Upper lobe of right lung (tissue), 1 donor: ENCODE measurements at regions not wholly inside any gene's neighbourhood (a gene's known extent, or its start where the extent isn't known, plus 50 kb on each side); places are given as distances from the start of the nearest gene placed in this dataset.
A peak's percentile ranks its signal among the peaks of the same experiment; 100 is the strongest.

Experiments used
- ATAC-seq: fragments of 200-7000 bp; cut with Tn5 transposase; one replicate; pipeline ENCODE4 v1.9.1; 2020; ENCODE audit warnings: mild to moderate bottlenecking, moderate library complexity
- DNase-seq: peaks from one replicate; pipeline ENCODE4 v3.0.0-alpha.2; 2020
- H3K27ac ChIP-seq: fragments of 200-600 bp; one replicate; pipeline ENCODE4 v1.8.0; 2022
- H3K27me3 ChIP-seq: fragments of 200-600 bp; one replicate; pipeline ENCODE4 v1.8.0; 2022; ENCODE audit warnings: mild to moderate bottlenecking
- H3K36me3 ChIP-seq: fragments of 200-600 bp; one replicate; pipeline ENCODE4 v1.8.0; 2022
- H3K4me1 ChIP-seq: fragments of 200-600 bp; one replicate; pipeline ENCODE4 v1.8.0; 2022
- H3K4me3 ChIP-seq: fragments of 200-600 bp; one replicate; pipeline ENCODE4 v1.8.0; 2022; ENCODE audit warnings: mild to moderate bottlenecking
- H3K9me3 ChIP-seq: fragments of 200-600 bp; one replicate; pipeline ENCODE4 v1.8.0; 2022
- CTCF ChIP-seq: fragments of 200-600 bp; IDR thresholded peaks from one replicate; pipeline ENCODE4 v1.8.0; 2022; ENCODE audit warnings: antibody characterized with exemption
- intact Hi-C: fragments of 100-400 bp; cut with DNase I; formaldehyde crosslinking; loops from one replicate; pipeline ENCODE4 v1.11.0; 2022
- donor health status: DM: no; HTN: yes; CAD: no; lungs with severe emphysema.

- Histone ChIP-seq H3K9me3 (no peaks in the 10 kb centered on the region), H3K4me1 (peaks cover 6% of the 10 kb centered on the region), H3K27me3 (no peaks in the 10 kb centered on the region), H3K27ac (no peak overlapping the region), H3K4me3 (no peak overlapping the region), H3K36me3 (no peaks in the 10 kb centered on the region)
- ATAC-seq (no peak), DNase-seq (no peak)
- intact Hi-C loops = no loop called here
- TF ChIP-seq CTCF = no peak
Observed at GRCh38 chr1:55311057-55311641, 96.0 kb upstream of the USP24 start.

- peak; percentile 58 for ATAC-seq
- H3K27ac ChIP-seq = no peak overlapping the region
- DNase-seq = no peak
- peaks cover 6% of the 10 kb centered on the region for H3K4me1 ChIP-seq
- H3K36me3 ChIP-seq = no peaks in the 10 kb centered on the region
- no peak for TF ChIP-seq CTCF
- no peaks in the 10 kb centered on the region for H3K9me3 ChIP-seq
- no peaks in the 10 kb centered on the region for H3K27me3 ChIP-seq
- intact Hi-C loops = no loop called here
- no peak overlapping the region for H3K4me3 ChIP-seq
Observed at GRCh38 chr1:55310505-55310971, 95.4 kb upstream of the USP24 start.

- Histone ChIP-seq H3K36me3 (no peaks in the 10 kb centered on the region), H3K4me1 (peaks cover 6% of the 10 kb centered on the region), H3K4me3 (no peak overlapping the region), H3K27ac (no peak overlapping the region), H3K9me3 (no peaks in the 10 kb centered on the region), H3K27me3 (no peaks in the 10 kb centered on the region)
- no peak for ATAC-seq
- TF ChIP-seq CTCF = no peak
- no peak for DNase-seq
- intact Hi-C loops = no loop called here
Observed at GRCh38 chr1:55309786-55310504, 94.8 kb upstream of the USP24 start.

- DNase-seq (no peak), ATAC-seq (peak; percentile 37)
- peaks cover 6% of the 10 kb centered on the region for H3K4me1 ChIP-seq
- H3K36me3 ChIP-seq = no peaks in the 10 kb centered on the region
- TF ChIP-seq CTCF = no peak
- no peaks in the 10 kb centered on the region for H3K27me3 ChIP-seq
- no peak overlapping the region for H3K27ac ChIP-seq
- no peak overlapping the region for H3K4me3 ChIP-seq
- intact Hi-C loops = no loop called here
- no peaks in the 10 kb centered on the region for H3K9me3 ChIP-seq
Observed at GRCh38 chr1:55309053-55309452, 93.9 kb upstream of the USP24 start.

- peaks cover 5% of the 10 kb centered on the region for H3K4me1 ChIP-seq
- no peak for ATAC-seq
- intact Hi-C loops = no loop called here
- no peak overlapping the region for H3K4me3 ChIP-seq
- no peaks in the 10 kb centered on the region for H3K36me3 ChIP-seq
- no peak for DNase-seq
- no peaks in the 10 kb centered on the region for H3K27me3 ChIP-seq
- no peak overlapping the region for H3K27ac ChIP-seq
- H3K9me3 ChIP-seq = no peaks in the 10 kb centered on the region
- no peak for TF ChIP-seq CTCF
Observed at GRCh38 chr1:55305735-55306134, 90.6 kb upstream of the USP24 start.
